LNCAP (cell line): ENCODE measurements at regions not wholly inside any gene's neighbourhood (a gene's known extent, or its start where the extent isn't known, plus 50 kb on each side); places are given as distances from the start of the nearest gene placed in this dataset.

Experiments
- CTCF ChIP-seq: fragments of 450-650 bp; IDR thresholded peaks from 2 replicates; pipeline ENCODE4 v1.5.1; 2017; ENCODE audit warnings: mild to moderate bottlenecking

- TF ChIP-seq CTCF: no peak
These were observed 332.6 kb upstream of the DACH1 start for GRCh38 chr13:72199640-72200039.

GRCh38 chr13:72198967-72199560, 332.1 kb upstream of the DACH1 start:
- TF ChIP-seq CTCF: no peak

GRCh38 chr13:72198042-72198441, 331.0 kb upstream of the DACH1 start:
- no peak for TF ChIP-seq CTCF

- no peak for TF ChIP-seq CTCF
These were observed 328.2 kb upstream of the DACH1 start for GRCh38 chr13:72195044-72195704.

- no peak for TF ChIP-seq CTCF
These were observed 327.5 kb upstream of the DACH1 start for GRCh38 chr13:72194523-72194922.

- no peak for TF ChIP-seq CTCF
These were observed 319.9 kb upstream of the DACH1 start for GRCh38 chr13:72186730-72187422.

- no peak for TF ChIP-seq CTCF
These were observed 318.8 kb upstream of the DACH1 start for GRCh38 chr13:72185776-72186175.
